Naive thymus-derived CD4-positive, alpha-beta T cell (primary cell): ENCODE measurements at regions not wholly inside any gene's neighbourhood (a gene's known extent, or its start where the extent isn't known, plus 50 kb on each side); places are given as distances from the start of the nearest gene placed in this dataset.

Experiments used
- ATAC-seq: fragments of 150-1000 bp; cut with Tn5 transposase; 2 replicates; pipeline ENCODE4 v1.10.0; 2021; ENCODE audit warnings: mild to moderate bottlenecking, moderate library complexity
- CTCF ChIA-PET: fragments of 350-600 bp; sonication (Branson Sonifier 250); formaldehyde crosslinking; loops from one replicate; lab custom pipeline; 2021; ENCODE audit warnings: antibody characterized with exemption; lab: Charles Lee
- POLR2A ChIA-PET: fragments of 350-600 bp; sonication (Branson Sonifier 250); formaldehyde crosslinking; loops from one replicate; lab custom pipeline; 2021; ENCODE audit warnings: antibody characterized with exemption, inconsistent platforms; lab: Charles Lee
- DNase-seq, 9 donors: peaks; one replicate each; pipeline versions ENCODE4 v3.0.0 to v3.0.0-alpha.2; 2020 to 2022; ENCODE audit warnings: mixed read lengths in 1 of 9
- H3K27ac ChIP-seq: one replicate; pipeline ENCODE4 v1.7.0; 2013; ENCODE audit warnings: mild to moderate bottlenecking, low read depth, low read length, moderate library complexity
- H3K27me3 ChIP-seq, 2 donors: one replicate each; pipeline ENCODE4 v1.7.0; 2013; ENCODE audit warnings: low read length in 2 of 2, mild to moderate bottlenecking in 2 of 2, moderate library complexity in 2 of 2; ENCODE audit not compliant: control insufficient read depth in 2 of 2, insufficient read depth in 2 of 2
- H3K36me3 ChIP-seq, 3 experiments: 1 replicate in 2 of 3; 2 replicates in 1 of 3; pipeline ENCODE4 v1.7.0; 2013; ENCODE audit warnings: low read length in 3 of 3, mild to moderate bottlenecking in 3 of 3, moderate library complexity in 1 of 3; ENCODE audit not compliant: insufficient read depth in 3 of 3, control insufficient read depth in 2 of 3
- H3K4me1 ChIP-seq, 2 donors: one replicate each; pipeline ENCODE4 v1.7.0; 2013; ENCODE audit warnings: low read length in 2 of 2, mild to moderate bottlenecking in 2 of 2, moderate library complexity in 1 of 2; ENCODE audit not compliant: control insufficient read depth in 2 of 2, insufficient read depth in 2 of 2
- H3K4me3 ChIP-seq: 2 replicates; pipeline ENCODE4 v1.7.0; 2013; ENCODE audit warnings: mild to moderate bottlenecking, low read length
- H3K9me3 ChIP-seq, 3 experiments: 1 replicate in 2 of 3; 2 replicates in 1 of 3; pipeline ENCODE4 v1.7.0; 2013; ENCODE audit warnings: low read length in 3 of 3; ENCODE audit not compliant: control insufficient read depth in 2 of 3
- H3K27ac Mint-ChIP-seq, 9 donors: one replicate each; pipeline ENCODE4 v1.8.0; 2020 to 2022; ENCODE audit warnings: mixed read lengths in 9 of 9, mild to moderate bottlenecking in 8 of 9, moderate library complexity in 5 of 9, inconsistent platforms in 2 of 9
- H3K27me3 Mint-ChIP-seq, 5 donors: one replicate each; pipeline ENCODE4 v1.8.0; 2021 to 2022; ENCODE audit warnings: mixed read lengths in 5 of 5, mild to moderate bottlenecking in 1 of 5
- H3K36me3 Mint-ChIP-seq, 5 donors: one replicate each; pipeline ENCODE4 v1.8.0; 2020 to 2022; ENCODE audit warnings: mixed read lengths in 5 of 5, mild to moderate bottlenecking in 3 of 5, inconsistent platforms in 1 of 5
- H3K4me1 Mint-ChIP-seq, 7 donors: one replicate each; pipeline ENCODE4 v1.8.0; 2020 to 2022; ENCODE audit warnings: mixed read lengths in 7 of 7, mild to moderate bottlenecking in 3 of 7, inconsistent platforms in 1 of 7
- H3K4me3 Mint-ChIP-seq, 10 donors: one replicate each; pipeline ENCODE4 v1.8.0; 2020 to 2022; ENCODE audit warnings: mild to moderate bottlenecking in 10 of 10, mixed read lengths in 10 of 10, moderate library complexity in 6 of 10, inconsistent platforms in 2 of 10
- H3K9me3 Mint-ChIP-seq, 11 donors: one replicate each; pipeline ENCODE4 v1.8.0; 2020 to 2022; ENCODE audit warnings: mixed read lengths in 11 of 11, mild to moderate bottlenecking in 4 of 11, inconsistent platforms in 1 of 11, moderate library complexity in 1 of 11
- intact Hi-C, 2 donors: fragments of 100-400 bp; cut with micrococcal nuclease; formaldehyde crosslinking; loops; one replicate each; pipeline ENCODE4 v1.15.1; 2023

DNA sequence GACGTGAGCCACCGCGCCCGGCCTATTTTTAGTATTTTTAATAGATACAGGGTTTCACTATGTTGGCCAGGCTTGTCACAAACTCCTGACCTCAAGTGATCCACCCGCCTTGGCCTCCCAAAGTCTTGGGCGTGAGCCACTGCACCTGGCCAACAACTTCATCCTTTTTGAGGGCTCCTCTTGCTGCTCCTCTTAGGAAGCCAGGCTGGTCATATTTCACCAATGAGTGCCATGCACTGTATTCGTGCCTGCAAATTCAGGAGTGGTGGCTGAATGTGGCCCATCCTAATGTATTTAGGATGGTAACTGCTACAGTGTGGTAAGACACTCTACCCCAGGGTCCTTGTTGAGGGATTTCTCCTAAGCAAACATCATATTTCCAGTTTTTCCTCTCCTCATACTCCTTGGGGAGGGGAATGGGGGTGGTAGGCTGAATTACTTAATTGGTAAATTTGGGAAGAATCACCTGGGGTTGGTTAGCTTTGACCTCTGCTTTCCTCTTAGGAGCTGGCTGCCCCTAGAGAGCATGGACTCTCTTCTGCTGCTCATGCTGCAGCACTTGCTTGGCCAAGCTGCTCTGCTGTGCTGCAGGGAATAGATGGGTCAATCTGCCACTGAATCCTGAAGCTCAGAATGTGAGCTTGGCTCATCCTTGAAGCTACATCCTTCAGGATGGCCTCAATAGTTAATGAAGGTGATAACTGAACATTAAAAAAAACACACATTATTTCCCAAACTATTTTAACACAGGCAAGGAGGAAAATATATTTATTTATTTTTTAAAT is 167.4 kb downstream of the HS3ST1 start:
- H3K27ac ChIP-seq: no peak overlapping the region
- Mint-ChIP-seq H3K4me3 (no peak overlapping the region), H3K36me3 (no peaks in the 10 kb centered on the region), H3K27me3 (peaks cover 0 to 10% (median 0%) of the 10 kb centered on the region in 5 donors), H3K4me1 (no peaks in the 10 kb centered on the region), H3K9me3 (peaks cover 0 to 5% (median 0%) of the 10 kb centered on the region in 11 donors), H3K27ac (no peak overlapping the region)
- no peak overlapping the region for H3K4me3 ChIP-seq
- CTCF ChIA-PET: no interaction called here
- no peaks in the 10 kb centered on the region for H3K4me1 ChIP-seq
- POLR2A ChIA-PET: no interaction called here
- H3K36me3 ChIP-seq: no peaks in the 10 kb centered on the region
- ATAC-seq: no peak
- H3K9me3 ChIP-seq: no peaks in the 10 kb centered on the region
- DNase-seq: no peak
- intact Hi-C loops: no loop called here
- no peaks in the 10 kb centered on the region for H3K27me3 ChIP-seq

GRCh38 chr4:11259837-11260236 is 168.9 kb downstream of the HS3ST1 start:
- H3K9me3 ChIP-seq: no peaks in the 10 kb centered on the region
- CTCF ChIA-PET: no interaction called here
- ATAC-seq (no peak), DNase-seq (no peak)
- H3K27ac Mint-ChIP-seq: no peak overlapping the region
- H3K27me3 Mint-ChIP-seq: peaks cover 0 to 10% (median 0%) of the 10 kb centered on the region in 5 donors
- no peaks in the 10 kb centered on the region for H3K4me1 ChIP-seq
- peaks cover 0 to 3% (median 0%) of the 10 kb centered on the region in 11 donors for H3K9me3 Mint-ChIP-seq
- intact Hi-C loops: no loop called here
- no peaks in the 10 kb centered on the region for H3K27me3 ChIP-seq
- H3K27ac ChIP-seq: no peak overlapping the region
- H3K4me3 ChIP-seq: no peak overlapping the region
- no peaks in the 10 kb centered on the region for H3K36me3 ChIP-seq
- no peaks in the 10 kb centered on the region for H3K4me1 Mint-ChIP-seq
- no peak overlapping the region for H3K4me3 Mint-ChIP-seq
- POLR2A ChIA-PET: no interaction called here
- H3K36me3 Mint-ChIP-seq: no peaks in the 10 kb centered on the region

- peaks cover 0 to 3% (median 0%) of the 10 kb centered on the region in 11 donors for H3K9me3 Mint-ChIP-seq
- H3K36me3 Mint-ChIP-seq: no peaks in the 10 kb centered on the region
- H3K4me1 Mint-ChIP-seq: peaks cover 0 to 6% (median 0%) of the 10 kb centered on the region in 7 donors
- Histone ChIP-seq H3K9me3 (no peaks in the 10 kb centered on the region), H3K36me3 (no peaks in the 10 kb centered on the region), H3K4me3 (no peak overlapping the region), H3K4me1 (no peaks in the 10 kb centered on the region), H3K27ac (no peak overlapping the region), H3K27me3 (no peaks in the 10 kb centered on the region)
- ChIA-PET CTCF (no interaction called here), POLR2A (no interaction called here)
- peaks cover 0 to 7% (median 0%) of the 10 kb centered on the region in 5 donors for H3K27me3 Mint-ChIP-seq
- ATAC-seq: no peak
- no peak overlapping the region for H3K27ac Mint-ChIP-seq
- no peak overlapping the region for H3K4me3 Mint-ChIP-seq
- intact Hi-C loops: no loop called here
- no peak for DNase-seq
Observed at GRCh38 chr4:11252149-11252548, 176.5 kb downstream of the HS3ST1 start.

- Mint-ChIP-seq H3K27ac (no peak overlapping the region), H3K9me3 (peaks cover 0 to 12% (median 4%) of the 10 kb centered on the region in 11 donors), H3K4me1 (peaks cover 0 to 6% (median 0%) of the 10 kb centered on the region in 7 donors), H3K27me3 (peaks cover 0 to 7% (median 0%) of the 10 kb centered on the region in 5 donors), H3K4me3 (no peak overlapping the region), H3K36me3 (no peaks in the 10 kb centered on the region)
- Histone ChIP-seq H3K9me3 (no peaks in the 10 kb centered on the region), H3K27me3 (no peaks in the 10 kb centered on the region), H3K4me1 (no peaks in the 10 kb centered on the region), H3K36me3 (no peaks in the 10 kb centered on the region), H3K4me3 (no peak overlapping the region), H3K27ac (no peak overlapping the region)
- POLR2A ChIA-PET: no interaction called here
- no peak for DNase-seq
- CTCF ChIA-PET: no interaction called here
- no peak for ATAC-seq
- intact Hi-C loops: no loop called here
Observed at GRCh38 chr4:11250510-11250909, 178.2 kb downstream of the HS3ST1 start.

- intact Hi-C loops: no loop called here
- H3K4me3 ChIP-seq: no peak overlapping the region
- peaks cover 0 to 4% (median 0%) of the 10 kb centered on the region in 5 donors for H3K27me3 Mint-ChIP-seq
- no peaks in the 10 kb centered on the region for H3K4me1 ChIP-seq
- no peak overlapping the region for H3K27ac ChIP-seq
- peaks cover 0 to 4% (median 0%) of the 10 kb centered on the region in 5 donors for H3K36me3 Mint-ChIP-seq
- H3K9me3 Mint-ChIP-seq: peaks cover 0 to 11% (median 3%) of the 10 kb centered on the region in 11 donors
- H3K4me3 Mint-ChIP-seq: no peak overlapping the region
- POLR2A ChIA-PET: no interaction called here
- no peaks in the 10 kb centered on the region for H3K27me3 ChIP-seq
- DNase-seq (no peak), ATAC-seq (no peak)
- H3K36me3 ChIP-seq: no peaks in the 10 kb centered on the region
- H3K27ac Mint-ChIP-seq: no peak overlapping the region
- H3K4me1 Mint-ChIP-seq: peaks cover 0 to 4% (median 0%) of the 10 kb centered on the region in 7 donors
- no peaks in the 10 kb centered on the region for H3K9me3 ChIP-seq
- CTCF ChIA-PET: interaction anchor here (0.6 kb wide), 1 partner anchor 429 kb away, joined by 4 read pairs; no protein-coding TSS in a partner anchor
Observed at GRCh38 chr4:11232015-11232414, 196.7 kb downstream of the HS3ST1 start.

- Mint-ChIP-seq H3K27ac (no peak overlapping the region), H3K36me3 (peaks cover 0 to 4% (median 0%) of the 10 kb centered on the region in 5 donors), H3K9me3 (peaks cover 0 to 11% (median 3%) of the 10 kb centered on the region in 11 donors), H3K27me3 (peaks cover 0 to 4% (median 0%) of the 10 kb centered on the region in 5 donors), H3K4me1 (peaks cover 0 to 4% (median 0%) of the 10 kb centered on the region in 7 donors), H3K4me3 (no peak overlapping the region)
- no peaks in the 10 kb centered on the region for H3K4me1 ChIP-seq
- no peaks in the 10 kb centered on the region for H3K36me3 ChIP-seq
- ChIA-PET POLR2A (no interaction called here), CTCF (no interaction called here)
- DNase-seq (no peak), ATAC-seq (no peak)
- no peaks in the 10 kb centered on the region for H3K27me3 ChIP-seq
- H3K9me3 ChIP-seq: no peaks in the 10 kb centered on the region
- intact Hi-C loops: no loop called here
- H3K27ac ChIP-seq: no peak overlapping the region
- no peak overlapping the region for H3K4me3 ChIP-seq
Observed at GRCh38 chr4:11230866-11231265, 197.8 kb downstream of the HS3ST1 start.

DNA sequence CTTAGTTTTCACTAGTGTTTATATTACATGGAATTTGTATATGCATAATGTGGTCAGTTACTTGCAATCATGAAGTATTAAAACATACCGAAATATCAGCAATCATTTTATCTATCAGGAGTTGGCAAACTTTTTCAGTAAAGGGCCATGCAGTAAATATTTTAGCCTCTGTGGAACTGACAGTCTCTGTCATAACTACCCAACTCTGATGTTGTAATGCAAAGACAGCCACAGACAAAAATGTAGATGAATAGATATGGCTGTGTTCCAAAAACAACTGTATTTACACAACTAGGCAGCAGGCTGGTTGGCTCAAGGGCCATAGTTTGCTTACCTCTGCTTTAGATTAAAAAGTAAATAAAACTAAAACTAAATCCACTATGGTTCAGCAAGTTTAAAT is 200.2 kb downstream of the HS3ST1 start:
- H3K36me3 ChIP-seq: no peaks in the 10 kb centered on the region
- POLR2A ChIA-PET: no interaction called here
- CTCF ChIA-PET: no interaction called here

More for the DNA sequence above, 200.2 kb downstream of the HS3ST1 start:
- Mint-ChIP-seq H3K9me3 (peaks cover 0 to 3% (median 0%) of the 10 kb centered on the region in 11 donors), H3K27ac (no peak overlapping the region), H3K36me3 (peaks cover 0 to 4% (median 0%) of the 10 kb centered on the region in 5 donors), H3K4me1 (peaks cover 0 to 4% (median 0%) of the 10 kb centered on the region in 7 donors), H3K27me3 (peaks cover 0 to 13% (median 0%) of the 10 kb centered on the region in 5 donors), H3K4me3 (no peak overlapping the region)
- Histone ChIP-seq H3K27ac (no peak overlapping the region), H3K9me3 (no peaks in the 10 kb centered on the region), H3K4me1 (no peaks in the 10 kb centered on the region), H3K4me3 (no peak overlapping the region), H3K27me3 (no peaks in the 10 kb centered on the region)
- intact Hi-C loops: no loop called here
- DNase-seq (no peak), ATAC-seq (no peak)
